GM23338 (cell line): ENCODE measurements at regions not wholly inside any gene's neighbourhood (a gene's known extent, or its start where the extent isn't known, plus 50 kb on each side); places are given as distances from the start of the nearest gene placed in this dataset.
A peak's percentile ranks its signal among the peaks of the same experiment; 100 is the strongest.

ENCODE experiments used
- ATAC-seq: fragments of 200-7000 bp; cut with Tn5 transposase; 3 replicates; pipeline ENCODE4 v1.9.1; 2020
- DNase-seq: peaks from one replicate; pipeline ENCODE4 v3.0.0-alpha.2; 2015; ENCODE audit warnings: low spot score
- H2AFZ ChIP-seq: fragments of 200-600 bp; sonication (generic); 2 replicates; pipeline ENCODE4 v1.8.0; 2016; ENCODE audit warnings: antibody characterized with exemption, mild to moderate bottlenecking, moderate library complexity
- H3F3A ChIP-seq: fragments of 200-600 bp; sonication (generic); replicated peaks from 2 replicates; pipeline ENCODE4 v1.8.0; 2017; ENCODE audit warnings: antibody characterized with exemption, mixed run types, low read depth
- H3K27ac ChIP-seq: fragments of 200-600 bp; sonication (generic); 2 replicates; pipeline ENCODE4 v1.6.1; 2016; ENCODE audit warnings: low read depth
- H3K27me3 ChIP-seq: fragments of 200-600 bp; sonication (generic); 2 replicates; pipeline ENCODE4 v1.8.0; 2016; ENCODE audit warnings: mild to moderate bottlenecking, mixed run types, moderate library complexity; ENCODE audit not compliant: insufficient read depth
- H3K36me3 ChIP-seq: fragments of 200-600 bp; sonication (generic); 2 replicates; pipeline ENCODE4 v1.8.0; 2016; ENCODE audit warnings: mild to moderate bottlenecking; ENCODE audit not compliant: insufficient read depth
- H3K4me1 ChIP-seq: fragments of 200-600 bp; sonication (generic); 2 replicates; pipeline ENCODE4 v1.8.0; 2016; ENCODE audit warnings: mild to moderate bottlenecking, moderate library complexity; ENCODE audit not compliant: insufficient read depth
- H3K4me2 ChIP-seq: fragments of 200-600 bp; sonication (generic); 2 replicates; pipeline ENCODE4 v1.7.1; 2017; ENCODE audit warnings: mixed run types
- H3K4me3 ChIP-seq: fragments of 200-600 bp; sonication (generic); 2 replicates; pipeline ENCODE4 v1.6.1; 2016; ENCODE audit warnings: mixed run types
- H3K79me2 ChIP-seq: fragments of 200-600 bp; sonication (generic); replicated peaks from 2 replicates; pipeline ENCODE4 v1.8.0; 2017; ENCODE audit warnings: mild to moderate bottlenecking; ENCODE audit not compliant: insufficient read depth
- H3K9me2 ChIP-seq: fragments of 200-600 bp; sonication (generic); 2 replicates; pipeline ENCODE4 v1.8.0; 2017; ENCODE audit not compliant: insufficient read depth
- H4K20me1 ChIP-seq: fragments of 200-600 bp; sonication (generic); replicated peaks from 2 replicates; pipeline ENCODE4 v1.8.0; 2017; ENCODE audit warnings: mild to moderate bottlenecking; ENCODE audit not compliant: insufficient read depth
- H3K27ac Mint-ChIP-seq: 2 replicates; pipeline ENCODE4 v1.8.0; 2020; ENCODE audit warnings: inconsistent platforms, mild to moderate bottlenecking, moderate library complexity, mixed read lengths
- H3K27me3 Mint-ChIP-seq: 3 replicates; pipeline ENCODE4 v1.8.0; 2022; ENCODE audit warnings: low read depth, mild to moderate bottlenecking, moderate library complexity, mixed read lengths, inconsistent platforms; ENCODE audit not compliant: insufficient read depth, poor library complexity
- H3K36me3 Mint-ChIP-seq: 3 replicates; pipeline ENCODE4 v1.8.0; 2021; ENCODE audit warnings: low read depth, mild to moderate bottlenecking, inconsistent platforms, moderate library complexity, mixed read lengths
- H3K4me1 Mint-ChIP-seq: 3 replicates; pipeline ENCODE4 v1.8.0; 2020; ENCODE audit warnings: mild to moderate bottlenecking, inconsistent platforms, mixed read lengths
- H3K4me3 Mint-ChIP-seq: 3 replicates; pipeline ENCODE4 v1.8.0; 2021; ENCODE audit warnings: moderate library complexity, mild to moderate bottlenecking, inconsistent platforms, mixed read lengths
- H3K9me3 Mint-ChIP-seq: 3 replicates; pipeline ENCODE4 v1.8.0; 2020; ENCODE audit warnings: moderate library complexity, mild to moderate bottlenecking, inconsistent platforms, mixed read lengths
- POLR2AphosphoS5 ChIP-seq: IDR thresholded peaks from 2 replicates; pipeline ENCODE4 v1.6.1; 2016; ENCODE audit warnings: antibody characterized with exemption, low read depth
- ZNF114 ChIP-seq: fragments of 250-450 bp; sonication (Bioruptor Pico); IDR thresholded peaks from 2 replicates; pipeline ENCODE4 v1.5.0; 2020; ENCODE audit warnings: mild to moderate bottlenecking, moderate library complexity
- ZNF462 ChIP-seq: fragments of 250-450 bp; sonication (Bioruptor Pico); IDR thresholded peaks from 2 replicates; pipeline ENCODE4 v1.5.0; 2020; ENCODE audit warnings: mild to moderate bottlenecking, moderate library complexity

DNA sequence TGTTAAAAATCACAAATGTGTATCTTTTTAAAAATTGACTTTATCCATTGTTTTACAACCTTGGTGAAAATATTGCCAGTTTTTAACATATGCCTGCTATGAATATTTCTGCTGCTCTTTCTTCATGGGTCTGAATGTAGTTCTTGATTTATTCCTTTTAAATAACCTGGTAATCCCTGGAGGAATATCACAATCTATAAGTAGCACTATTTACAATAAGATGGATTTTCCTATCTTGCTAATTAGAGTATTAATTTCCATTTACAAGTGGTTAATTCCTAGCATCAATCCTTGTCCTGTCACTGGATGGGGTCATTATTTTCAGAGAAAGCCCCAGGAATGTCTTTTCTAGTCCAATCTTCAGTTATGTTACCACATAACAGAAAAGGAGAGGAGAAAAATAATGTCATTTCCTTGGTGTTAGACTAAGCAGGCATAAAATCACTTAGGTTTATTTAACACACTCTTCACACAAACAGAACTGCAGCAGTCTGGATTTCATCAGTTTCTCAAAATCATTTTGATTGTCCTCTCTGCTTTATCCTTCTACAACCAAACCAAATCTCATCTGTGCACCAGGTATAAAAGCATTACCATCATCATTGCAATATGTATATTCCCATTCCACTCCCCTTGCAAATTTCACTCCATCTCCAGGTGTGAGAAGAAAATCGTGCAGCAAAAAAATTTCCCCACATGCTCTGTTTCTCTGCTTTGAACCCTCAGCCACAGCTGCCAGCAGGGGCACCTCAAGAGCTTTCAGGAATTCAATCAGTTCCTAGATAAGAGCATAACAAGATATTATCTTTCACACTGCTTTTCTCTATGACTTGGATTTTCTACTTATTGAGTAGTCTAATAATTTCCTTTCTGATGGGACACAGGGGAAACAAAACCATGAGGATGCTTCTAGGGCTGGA, 204.1 kb downstream of the SEC61B start:
- H3K27me3 Mint-ChIP-seq = no peaks in the 10 kb centered on the region
- H3K27ac ChIP-seq = no peak overlapping the region
- H3K4me3 ChIP-seq = no peak overlapping the region
- no peak overlapping the region for H3K4me3 Mint-ChIP-seq
- no peaks in the 10 kb centered on the region for H3K9me3 Mint-ChIP-seq
- H3K27ac Mint-ChIP-seq = no peak overlapping the region
- no peaks in the 10 kb centered on the region for H3K36me3 Mint-ChIP-seq
- DNase-seq (no peak), ATAC-seq (no peak)
- H2AFZ ChIP-seq = 0 out of 2 replicates have a peak overlapping the region, but pooled peaks have one; percentile 9
- no peaks in the 10 kb centered on the region for H3K36me3 ChIP-seq
- H3K79me2 ChIP-seq = no peaks in the 10 kb centered on the region
- H3K27me3 ChIP-seq = no peaks in the 10 kb centered on the region
- no peak overlapping the region for H3K4me2 ChIP-seq
- H3K4me1 ChIP-seq = no peaks in the 10 kb centered on the region
- H3F3A ChIP-seq = no peaks in the 10 kb centered on the region
- no peaks in the 10 kb centered on the region for H4K20me1 ChIP-seq
- no peak for TF ChIP-seq POLR2AphosphoS5
- TF ChIP-seq ZNF462 (CRISPR knock-in tag) = no peak
- H3K9me2 ChIP-seq = no peaks in the 10 kb centered on the region
- H3K4me1 Mint-ChIP-seq = no peaks in the 10 kb centered on the region

DNA sequence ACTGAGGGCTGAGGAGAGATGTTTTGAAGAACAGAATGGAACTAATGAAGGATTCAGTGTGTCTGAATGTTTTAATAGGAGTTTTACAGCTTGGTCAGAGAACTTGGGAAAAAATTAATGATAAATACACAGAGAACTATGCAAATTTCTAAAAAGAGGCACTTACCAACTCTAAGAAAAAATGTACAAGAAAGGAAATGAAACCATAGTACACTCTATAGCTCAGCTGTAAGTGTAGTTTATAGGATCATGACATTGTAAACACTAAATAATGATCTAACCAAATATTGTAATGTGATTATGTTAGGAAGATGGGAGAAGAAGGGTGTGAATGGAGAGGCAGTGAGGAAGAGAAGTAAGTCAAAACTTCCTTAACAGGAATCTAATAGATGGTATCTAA, 205.2 kb downstream of the SEC61B start:
- H3K4me1 ChIP-seq = no peaks in the 10 kb centered on the region
- no peaks in the 10 kb centered on the region for H3K27me3 ChIP-seq
- no peaks in the 10 kb centered on the region for H3F3A ChIP-seq
- ATAC-seq (no peak), DNase-seq (no peak)
- no peak overlapping the region for H3K27ac ChIP-seq
- no peak overlapping the region for H3K4me2 ChIP-seq
- 0 out of 2 replicates have a peak overlapping the region, but pooled peaks have one; percentile 9 for H2AFZ ChIP-seq
- H3K79me2 ChIP-seq = no peaks in the 10 kb centered on the region
- no peaks in the 10 kb centered on the region for H3K27me3 Mint-ChIP-seq
- H3K27ac Mint-ChIP-seq = no peak overlapping the region
- no peaks in the 10 kb centered on the region for H3K36me3 ChIP-seq
- H3K36me3 Mint-ChIP-seq = no peaks in the 10 kb centered on the region
- no peaks in the 10 kb centered on the region for H3K4me1 Mint-ChIP-seq
- H3K9me3 Mint-ChIP-seq = no peaks in the 10 kb centered on the region
- no peaks in the 10 kb centered on the region for H4K20me1 ChIP-seq
- H3K4me3 Mint-ChIP-seq = no peak overlapping the region
- H3K4me3 ChIP-seq = no peak overlapping the region
- H3K9me2 ChIP-seq = no peaks in the 10 kb centered on the region
- no peak for TF ChIP-seq ZNF114 (CRISPR knock-in tag)
- no peak for TF ChIP-seq ZNF462 (CRISPR knock-in tag)
